Vagina (tissue), 2 donors: ENCODE measurements at regions not wholly inside any gene's neighbourhood (a gene's known extent, or its start where the extent isn't known, plus 50 kb on each side); places are given as distances from the start of the nearest gene placed in this dataset.

Source experiments
- DNase-seq, 2 donors: peaks; one replicate each; pipeline ENCODE4 v3.0.0-alpha.2; 2017; ENCODE audit errors: extremely low spot score in 2 of 2
- H3K27ac ChIP-seq: fragments of 200-600 bp; sonication (generic); one replicate; pipeline ENCODE4 v1.5.1; 2019
- H3K27me3 ChIP-seq: fragments of 200-600 bp; sonication (generic); one replicate; pipeline ENCODE4 v1.5.1; 2019
- H3K36me3 ChIP-seq, 2 donors: fragments of 200-600 bp; sonication (generic); one replicate each; pipeline ENCODE4 v1.5.1; 2017 to 2019
- H3K4me1 ChIP-seq: fragments of 200-600 bp; sonication (generic); one replicate; pipeline ENCODE4 v1.5.1; 2019
- H3K4me3 ChIP-seq, 2 donors: fragments of 200-600 bp; sonication (generic); 1 replicate in 1 of 2; 2 replicates in 1 of 2; pipeline ENCODE4 v1.5.1; 2016 to 2019
- H3K9me3 ChIP-seq: fragments of 200-600 bp; sonication (generic); one replicate; pipeline ENCODE4 v1.5.1; 2019
- CTCF ChIP-seq, 3 experiments: fragments of 450-650 bp in 2 of 3; fragments of 200-600 bp in 1 of 3; sonication (generic) in 1 of 3; IDR thresholded peaks; one replicate each; pipeline ENCODE4 v1.5.1; 2017 to 2019; ENCODE audit warnings: antibody characterized with exemption in 3 of 3, mild to moderate bottlenecking in 2 of 3, moderate library complexity in 2 of 3
- POLR2A ChIP-seq, 2 donors: fragments of 450-650 bp; IDR thresholded peaks; one replicate each; pipeline ENCODE4 v1.6.1; 2017; ENCODE audit warnings: antibody characterized with exemption in 2 of 2, mild to moderate bottlenecking in 2 of 2, moderate library complexity in 2 of 2
- POLR2AphosphoS5 ChIP-seq, 2 donors: sonication (generic); formaldehyde crosslinking; IDR thresholded peaks; one replicate each; pipeline ENCODE4 v1.9.0; 2017; ENCODE audit warnings: antibody characterized with exemption in 2 of 2, mild to moderate bottlenecking in 2 of 2, low read depth in 1 of 2; ENCODE audit not compliant: insufficient read depth in 1 of 2
- intact Hi-C: fragments of 100-400 bp; cut with DNase I; formaldehyde crosslinking; loops from one replicate; pipeline ENCODE4 v1.15.1; 2023

DNA sequence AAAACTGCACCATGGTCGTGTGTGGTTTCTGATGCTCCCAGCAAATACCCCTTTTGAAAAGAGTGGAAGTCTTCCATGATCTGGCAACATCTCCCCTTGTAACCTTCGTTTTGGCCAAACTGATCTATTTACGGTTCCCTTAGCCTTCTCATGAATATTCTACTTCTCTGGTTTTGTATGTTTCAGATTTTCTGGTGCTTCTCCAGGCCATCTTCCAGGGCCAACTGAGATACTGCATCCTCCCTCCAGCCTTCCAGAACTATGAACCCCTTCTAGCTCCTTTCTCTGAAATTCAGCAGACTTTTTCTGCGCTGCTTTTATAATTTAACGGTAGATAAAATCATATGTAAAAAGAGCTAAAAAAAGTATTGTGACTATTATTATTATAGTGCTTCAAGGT is 97.7 kb downstream of the XCL2 start:
- no peak for DNase-seq
- intact Hi-C loops: no loop called here
- H3K9me3 ChIP-seq: no peaks in the 10 kb centered on the region
- H3K27me3 ChIP-seq: no peaks in the 10 kb centered on the region
- no peaks in the 10 kb centered on the region for H3K4me1 ChIP-seq
- TF ChIP-seq CTCF (IDR thresholded peaks at IDR 0.05) (no peak), POLR2AphosphoS5 (IDR thresholded peaks at IDR 0.05; ENCODE audit: insufficient read depth in 1 of 2, low read depth in 1 of 2) (no peak), POLR2A (IDR thresholded peaks at IDR 0.05) (no peak)
- no peak overlapping the region for H3K27ac ChIP-seq
- H3K4me3 ChIP-seq: no peak overlapping the region
- no peaks in the 10 kb centered on the region for H3K36me3 ChIP-seq

- Histone ChIP-seq H3K4me1 (no peaks in the 10 kb centered on the region), H3K36me3 (no peaks in the 10 kb centered on the region), H3K9me3 (no peaks in the 10 kb centered on the region), H3K4me3 (no peak overlapping the region), H3K27me3 (no peaks in the 10 kb centered on the region), H3K27ac (no peak overlapping the region)
- intact Hi-C loops: no loop called here
- DNase-seq: no peak
- no peak for TF ChIP-seq CTCF (IDR thresholded peaks at IDR 0.05)
- TF ChIP-seq POLR2A (IDR thresholded peaks at IDR 0.05): no peak
- no peak for TF ChIP-seq POLR2AphosphoS5 (IDR thresholded peaks at IDR 0.05; ENCODE audit: insufficient read depth in 1 of 2, low read depth in 1 of 2)
These were observed 99.9 kb downstream of the XCL2 start for GRCh38 chr1:168443899-168444298.

DNA sequence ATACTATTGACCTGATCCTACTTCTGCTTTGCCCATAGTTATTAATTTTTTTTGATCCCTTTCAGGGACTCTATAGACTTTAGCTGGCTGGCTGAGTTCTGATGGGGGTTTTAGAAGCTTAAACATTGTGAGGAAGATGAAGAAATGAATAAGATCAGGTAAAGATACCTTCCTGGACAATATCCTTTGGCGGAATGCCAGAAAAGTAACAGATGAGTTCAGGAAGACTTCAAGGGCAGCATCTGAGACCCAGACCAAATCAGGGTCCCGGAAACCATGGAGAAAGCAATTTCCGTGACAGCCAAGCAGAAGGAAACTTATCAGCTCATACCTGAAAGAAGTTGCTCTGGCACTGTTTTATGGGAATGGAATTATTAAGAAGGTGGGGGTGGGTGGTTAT is 100.4 kb downstream of the XCL2 start:
- DNase-seq: no peak
- H3K4me3 ChIP-seq: no peak overlapping the region
- intact Hi-C loops: no loop called here
- H3K9me3 ChIP-seq: no peaks in the 10 kb centered on the region
- no peaks in the 10 kb centered on the region for H3K4me1 ChIP-seq
- no peak overlapping the region for H3K27ac ChIP-seq
- H3K27me3 ChIP-seq: no peaks in the 10 kb centered on the region
- TF ChIP-seq POLR2A (IDR thresholded peaks at IDR 0.05) (no peak), POLR2AphosphoS5 (IDR thresholded peaks at IDR 0.05; ENCODE audit: insufficient read depth in 1 of 2, low read depth in 1 of 2) (no peak), CTCF (IDR thresholded peaks at IDR 0.05) (no peak)
- no peaks in the 10 kb centered on the region for H3K36me3 ChIP-seq

- Histone ChIP-seq H3K4me1 (no peaks in the 10 kb centered on the region), H3K27me3 (no peaks in the 10 kb centered on the region), H3K4me3 (no peak overlapping the region), H3K9me3 (no peaks in the 10 kb centered on the region), H3K27ac (no peak overlapping the region), H3K36me3 (no peaks in the 10 kb centered on the region)
- TF ChIP-seq CTCF (IDR thresholded peaks at IDR 0.05) (no peak), POLR2A (IDR thresholded peaks at IDR 0.05) (no peak), POLR2AphosphoS5 (IDR thresholded peaks at IDR 0.05; ENCODE audit: insufficient read depth in 1 of 2, low read depth in 1 of 2) (no peak)
- no peak for DNase-seq
- intact Hi-C loops: no loop called here
These were observed 100.9 kb downstream of the XCL2 start for GRCh38 chr1:168442931-168443330.

DNA sequence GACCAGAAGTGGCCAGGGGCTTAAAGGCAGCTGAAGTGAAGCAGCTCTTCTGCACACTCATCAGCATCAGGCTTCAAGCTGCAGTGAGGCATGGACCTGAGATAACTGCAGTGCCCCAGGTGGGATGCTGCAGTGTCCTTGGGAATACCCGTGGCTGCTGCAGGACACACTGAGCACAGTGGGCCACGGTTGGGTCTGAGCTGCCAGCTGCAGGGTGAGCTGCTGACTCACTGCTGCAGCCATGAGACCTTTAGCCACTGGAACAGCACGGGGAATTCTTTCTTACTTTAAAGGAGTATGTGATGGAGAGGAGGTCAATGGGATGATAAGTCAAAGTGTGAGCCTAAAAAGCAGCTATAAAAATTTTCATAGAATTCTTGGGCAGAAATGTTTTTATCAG is 102.1 kb downstream of the XCL2 start:
- intact Hi-C loops: no loop called here
- Histone ChIP-seq H3K36me3 (no peaks in the 10 kb centered on the region), H3K27ac (no peak overlapping the region), H3K9me3 (no peaks in the 10 kb centered on the region), H3K4me1 (no peaks in the 10 kb centered on the region), H3K4me3 (no peak overlapping the region), H3K27me3 (no peaks in the 10 kb centered on the region)
- no peak for TF ChIP-seq POLR2AphosphoS5 (IDR thresholded peaks at IDR 0.05; ENCODE audit: insufficient read depth in 1 of 2, low read depth in 1 of 2)
- no peak for TF ChIP-seq POLR2A (IDR thresholded peaks at IDR 0.05)
- no peak for TF ChIP-seq CTCF (IDR thresholded peaks at IDR 0.05)
- DNase-seq: no peak
